ENCODE measurements at regions not wholly inside any gene's neighbourhood (a gene's known extent, or its start where the extent isn't known, plus 50 kb on each side); places are given as distances from the start of the nearest gene placed in this dataset.
"Not testable (repeated sequence)": the region's sequence is repeated elsewhere in the genome, so short reads cannot be mapped to it uniquely, and the experiment has no call there.

DNA sequence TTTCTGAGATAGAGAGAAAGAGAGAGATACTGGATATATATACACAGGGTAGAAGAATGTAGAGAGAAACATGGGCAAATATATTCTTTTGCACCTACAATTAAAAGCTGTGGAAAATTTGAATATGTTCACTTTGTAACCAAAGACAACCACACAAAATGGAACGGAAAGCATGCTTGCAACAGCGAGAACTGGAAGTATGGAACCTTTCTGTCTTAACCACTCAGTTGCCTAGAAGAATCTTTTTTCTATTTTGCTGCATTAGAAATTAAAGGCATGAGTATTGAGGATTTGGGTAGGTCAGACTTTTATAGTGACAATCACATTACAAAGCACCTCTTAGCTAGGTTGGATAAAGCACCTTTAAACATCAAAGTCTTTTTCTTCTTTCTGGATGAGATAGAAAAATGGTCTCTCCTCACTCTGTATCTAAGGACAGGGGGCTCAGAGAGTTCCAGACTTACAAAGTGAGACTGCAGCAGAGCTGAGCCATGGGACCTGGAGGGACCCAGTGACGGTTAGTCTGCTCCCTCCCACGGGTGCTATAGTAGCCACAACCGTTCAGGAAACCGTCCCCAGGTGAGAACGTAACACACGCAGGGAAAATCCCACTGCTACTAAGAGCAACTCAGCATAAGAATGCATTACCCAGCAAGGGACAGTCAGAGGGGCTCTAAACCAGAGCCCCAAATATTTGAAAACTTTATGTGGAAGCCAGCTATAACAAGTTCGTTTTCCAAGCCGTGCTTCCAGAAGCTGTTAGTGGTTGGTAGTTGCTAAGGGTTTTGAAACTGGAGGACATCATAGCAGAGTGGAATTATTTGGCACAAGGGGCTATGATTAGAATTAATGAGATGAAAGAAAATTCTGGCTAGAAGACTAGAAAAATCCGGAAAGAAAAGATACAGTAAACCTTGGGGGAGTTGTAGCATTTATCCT, 97.1 kb downstream of the DAD1 start:
- WGBS, 4 donors = 67 to 75% (median 68%) methylated on average over 11 of the region's 11 CpGs
- Histone ChIP-seq H3K4me3 (no peak overlapping the region), H3K4me1 (replicated peaks in 1 of 2) (peaks cover 0 to 8% of the 10 kb centered on the region in 2 donors), H3K27ac (no peak overlapping the region), H3K27me3 (no peaks in the 10 kb centered on the region), H3K9me3 (replicated peaks in 1 of 3) (no peaks in the 10 kb centered on the region), H3K36me3 (replicated peaks in 1 of 2) (no peaks in the 10 kb centered on the region)
- intact Hi-C loops (cut with DNase I) = no loop called here
- no peak for TF ChIP-seq POLR2A (IDR thresholded peaks at IDR 0.05)
- no peak for TF ChIP-seq CTCF (IDR thresholded peaks at IDR 0.05)
- DNase-seq = no peak

DNA sequence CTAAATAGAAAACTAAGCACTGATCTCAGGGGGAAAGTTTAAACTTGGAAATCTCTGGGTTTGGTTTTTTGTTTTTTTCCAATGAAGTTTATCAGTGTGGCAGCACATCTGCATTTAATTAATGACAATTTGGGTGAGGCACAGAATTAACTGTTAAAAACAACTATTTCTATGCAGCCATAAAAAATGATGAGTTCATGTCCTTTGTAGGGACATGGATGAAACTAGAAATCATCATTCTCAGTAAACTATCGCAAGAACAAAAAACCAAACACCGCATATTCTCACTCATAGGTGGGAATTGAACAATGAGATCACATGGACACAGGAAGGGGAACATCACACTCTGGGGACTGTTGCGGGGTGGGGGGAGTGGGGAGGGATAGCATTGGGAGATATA, 98.0 kb downstream of the DAD1 start:
- H3K27me3 ChIP-seq; H3K4me3 ChIP-seq; H3K36me3 ChIP-seq (replicated peaks in 1 of 2); DNase-seq; H3K9me3 ChIP-seq (replicated peaks in 1 of 3); H3K27ac ChIP-seq; intact Hi-C loops (cut with DNase I): not testable (repeated sequence)
- WGBS, 4 donors = 74 to 94% (median 85%) methylated on average over 1 to 2 of the region's 3 CpGs
- peaks cover 0 to 11% of the 10 kb centered on the region in 2 donors for H3K4me1 ChIP-seq (replicated peaks in 1 of 2)

- WGBS, 4 donors = 72 to 78% (median 74%) methylated on average over 9 of the region's 9 CpGs
- H3K27me3 ChIP-seq = no peaks in the 10 kb centered on the region
- TF ChIP-seq CTCF (IDR thresholded peaks at IDR 0.05) = no peak
- intact Hi-C loops (cut with DNase I) = no loop called here
- no peak overlapping the region for H3K27ac ChIP-seq
- no peak overlapping the region for H3K4me3 ChIP-seq
- H3K9me3 ChIP-seq (replicated peaks in 1 of 3) = no peaks in the 10 kb centered on the region
- no peak for DNase-seq
- peaks cover 0 to 11% of the 10 kb centered on the region in 2 donors for H3K4me1 ChIP-seq (replicated peaks in 1 of 2)
- H3K36me3 ChIP-seq (replicated peaks in 1 of 2) = no peaks in the 10 kb centered on the region
These were observed 98.8 kb downstream of the DAD1 start for GRCh38 chr14:22489957-22490950.

GRCh38 chr14:22489244-22489545, 99.8 kb downstream of the DAD1 start:
- 57 to 70% (median 66%) methylated on average over 5 of the region's 5 CpGs for WGBS, 4 donors
- H3K9me3 ChIP-seq (replicated peaks in 1 of 3) = no peaks in the 10 kb centered on the region
- no peak for DNase-seq
- no peaks in the 10 kb centered on the region for H3K27me3 ChIP-seq
- TF ChIP-seq CTCF (IDR thresholded peaks at IDR 0.05) (no peak), POLR2A (IDR thresholded peaks at IDR 0.05) (no peak)
- no peak overlapping the region for H3K4me3 ChIP-seq
- H3K36me3 ChIP-seq (replicated peaks in 1 of 2) = no peaks in the 10 kb centered on the region
- H3K27ac ChIP-seq = no peak overlapping the region
- intact Hi-C loops (cut with DNase I) = no loop called here
- peaks cover 0 to 11% of the 10 kb centered on the region in 2 donors for H3K4me1 ChIP-seq (replicated peaks in 1 of 2)

Measured in adrenal gland (tissue), 9 donors.